Large intestine (tissue), 3 donors: ENCODE measurements at regions not wholly inside any gene's neighbourhood (a gene's known extent, or its start where the extent isn't known, plus 50 kb on each side); places are given as distances from the start of the nearest gene placed in this dataset.
"Not testable (repeated sequence)": the region's sequence is repeated elsewhere in the genome, so short reads cannot be mapped to it uniquely, and the experiment has no call there.

Source experiments
- DNase-seq, 2 donors: peaks; one replicate each; pipeline versions ENCODE4 v3.0.0 to v3.0.0-alpha.2; 2013
- H3K27ac ChIP-seq: one replicate; pipeline ENCODE4 v1.5.1; 2013; ENCODE audit warnings: low read length
- H3K27me3 ChIP-seq: 2 replicates; pipeline ENCODE4 v1.6.1; 2013; ENCODE audit warnings: low read length; ENCODE audit not compliant: control insufficient read depth, insufficient read depth
- H3K36me3 ChIP-seq: 2 replicates; pipeline ENCODE4 v1.6.1; 2013; ENCODE audit warnings: low read length; ENCODE audit not compliant: control insufficient read depth, insufficient read depth
- H3K4me1 ChIP-seq: one replicate; pipeline ENCODE4 v1.6.1; 2013; ENCODE audit warnings: low read length; ENCODE audit not compliant: control insufficient read depth, insufficient read depth
- H3K4me3 ChIP-seq: one replicate; pipeline ENCODE4 v1.5.1; 2013; ENCODE audit warnings: low read length
- H3K9me3 ChIP-seq: one replicate; pipeline ENCODE4 v1.6.1; 2013; ENCODE audit warnings: mild to moderate bottlenecking, low read depth, low read length, moderate library complexity; ENCODE audit not compliant: control insufficient read depth
- WGBS: methylation state at CpG from one replicate; pipeline ENCODE4 v1.1.5; 2013; ENCODE audit warnings: low lambda C conversion rate; ENCODE audit not compliant: insufficient coverage; 5-methylcytosine and 5-hydroxymethylcytosine counted together

GRCh38 chr10:33478089-33478674 lies 143.7 kb upstream of the NRP1 start:
- H3K4me3 ChIP-seq, result no peak overlapping the region
- 13% methylated on average over 3 of the region's 5 CpGs for WGBS
- no peaks in the 10 kb centered on the region for H3K36me3 ChIP-seq
- no peak for DNase-seq
- no peak overlapping the region for H3K27ac ChIP-seq
- peaks cover 4% of the 10 kb centered on the region for H3K9me3 ChIP-seq
- peaks cover 3% of the 10 kb centered on the region for H3K27me3 ChIP-seq
- H3K4me1 ChIP-seq, result no peaks in the 10 kb centered on the region

GRCh38 chr10:33477291-33478088 lies 143.0 kb upstream of the NRP1 start:
- H3K4me1 ChIP-seq, result no peaks in the 10 kb centered on the region
- no peaks in the 10 kb centered on the region for H3K36me3 ChIP-seq
- H3K27ac ChIP-seq, result no peak overlapping the region
- DNase-seq, result no peak
- peaks cover 3% of the 10 kb centered on the region for H3K27me3 ChIP-seq
- H3K4me3 ChIP-seq, result no peak overlapping the region
- peaks cover 4% of the 10 kb centered on the region for H3K9me3 ChIP-seq
- 71% methylated on average over 3 of the region's 7 CpGs for WGBS

- peaks cover 4% of the 10 kb centered on the region for H3K9me3 ChIP-seq
- H3K36me3 ChIP-seq, result no peaks in the 10 kb centered on the region
- no peak for DNase-seq
- no peaks in the 10 kb centered on the region for H3K4me1 ChIP-seq
- WGBS, result 95% methylated on average over 5 of the region's 13 CpGs
- peaks cover 3% of the 10 kb centered on the region for H3K27me3 ChIP-seq
- H3K4me3 ChIP-seq, result no peak overlapping the region
- H3K27ac ChIP-seq, result no peak overlapping the region
Observed at GRCh38 chr10:33476757-33477273, 142.3 kb upstream of the NRP1 start.

GRCh38 chr10:33473688-33474087 lies 139.2 kb upstream of the NRP1 start:
- 90% methylated on average over 2 of the region's 3 CpGs for WGBS
- Histone ChIP-seq H3K4me3 (no peak overlapping the region), H3K4me1 (no peaks in the 10 kb centered on the region), H3K9me3 (no peaks in the 10 kb centered on the region), H3K27ac (no peak overlapping the region), H3K27me3 (peaks cover 3% of the 10 kb centered on the region), H3K36me3 (no peaks in the 10 kb centered on the region)
- DNase-seq, result no peak

GRCh38 chr10:33468006-33468405 lies 133.5 kb upstream of the NRP1 start:
- H3K9me3 ChIP-seq, result not testable (repeated sequence)
- no CpG with 5 or more reads among the region's 28 CpGs for WGBS

GRCh38 chr10:33465747-33466146 lies 131.3 kb upstream of the NRP1 start:
- H3K27ac ChIP-seq, result no peak overlapping the region
- H3K9me3 ChIP-seq, result no peaks in the 10 kb centered on the region
- H3K27me3 ChIP-seq, result no peaks in the 10 kb centered on the region
- DNase-seq, result no peak
- no peaks in the 10 kb centered on the region for H3K36me3 ChIP-seq
- H3K4me3 ChIP-seq, result no peak overlapping the region
- H3K4me1 ChIP-seq, result no peaks in the 10 kb centered on the region

More at GRCh38 chr10:33468006-33468405, 133.5 kb upstream of the NRP1 start:
- not testable (repeated sequence) for H3K27ac ChIP-seq, H3K4me3 ChIP-seq, H3K36me3 ChIP-seq, H3K27me3 ChIP-seq, DNase-seq, H3K4me1 ChIP-seq

GRCh38 chr10:33463011-33463410 lies 128.5 kb upstream of the NRP1 start:
- no peak overlapping the region for H3K27ac ChIP-seq
- no peak overlapping the region for H3K4me3 ChIP-seq
- H3K4me1 ChIP-seq, result no peaks in the 10 kb centered on the region
- 100% methylated on average over 1 of the region's 4 CpGs for WGBS
- H3K27me3 ChIP-seq, result no peaks in the 10 kb centered on the region
- DNase-seq, result no peak
- H3K36me3 ChIP-seq, result no peaks in the 10 kb centered on the region
- no peaks in the 10 kb centered on the region for H3K9me3 ChIP-seq

GRCh38 chr10:33461295-33461640 lies 126.8 kb upstream of the NRP1 start:
- no peaks in the 10 kb centered on the region for H3K9me3 ChIP-seq
- H3K27ac ChIP-seq, result no peak overlapping the region
- H3K27me3 ChIP-seq, result no peaks in the 10 kb centered on the region
- no peaks in the 10 kb centered on the region for H3K4me1 ChIP-seq
- H3K36me3 ChIP-seq, result no peaks in the 10 kb centered on the region
- DNase-seq, result no peak
- WGBS, result no CpG with 5 or more reads among the region's 2 CpGs
- H3K4me3 ChIP-seq, result no peak overlapping the region

- DNase-seq, result no peak
Observed at GRCh38 chr10:33460505-33461294, 126.2 kb upstream of the NRP1 start.

GRCh38 chr10:33459602-33460001 lies 125.1 kb upstream of the NRP1 start:
- Histone ChIP-seq H3K27me3 (no peaks in the 10 kb centered on the region), H3K4me3 (no peak overlapping the region), H3K27ac (no peak overlapping the region), H3K9me3 (no peaks in the 10 kb centered on the region), H3K4me1 (no peaks in the 10 kb centered on the region), H3K36me3 (no peaks in the 10 kb centered on the region)
- DNase-seq, result no peak
- 100% methylated on average over 1 of the region's 5 CpGs for WGBS

More at GRCh38 chr10:33460505-33461294, 126.2 kb upstream of the NRP1 start:
- WGBS, result no CpG with 5 or more reads among the region's 5 CpGs
- no peak overlapping the region for H3K27ac ChIP-seq
- no peaks in the 10 kb centered on the region for H3K4me1 ChIP-seq
- H3K36me3 ChIP-seq, result no peaks in the 10 kb centered on the region
- no peaks in the 10 kb centered on the region for H3K9me3 ChIP-seq
- no peak overlapping the region for H3K4me3 ChIP-seq
- no peaks in the 10 kb centered on the region for H3K27me3 ChIP-seq
